K562 (cell line): ENCODE measurements at regions not wholly inside any gene's neighbourhood (a gene's known extent, or its start where the extent isn't known, plus 50 kb on each side); places are given as distances from the start of the nearest gene placed in this dataset.

Experiments
- CHD2 ChIP-seq: IDR thresholded peaks from 2 replicates; pipeline ENCODE4 v1.6.1; 2011; ENCODE audit warnings: low read depth, low read length
- CUX1 ChIP-seq: fragments of 200-800 bp; sonication (Bioruptor generic); IDR thresholded peaks from 2 replicates; pipeline ENCODE4 v1.6.1; 2016; ENCODE audit warnings: missing genetic modification characterization, missing compliant biosample characterization
- ESRRA ChIP-seq: fragments of 450-650 bp; IDR thresholded peaks from 2 replicates; pipeline ENCODE4 v1.6.1; 2014; ENCODE audit warnings: low read depth, mild to moderate bottlenecking, moderate library complexity, borderline replicate concordance
- KDM1A ChIP-seq, 2 experiments: fragments of 450-650 bp; IDR thresholded peaks; 2 replicates each; pipeline ENCODE4 v1.6.1; 2016; ENCODE audit warnings: mild to moderate bottlenecking in 2 of 2
- TAF1 ChIP-seq: IDR thresholded peaks from 2 replicates; pipeline ENCODE4 v1.6.1; 2011; ENCODE audit warnings: mild to moderate bottlenecking, low read length, moderate library complexity; ENCODE audit not compliant: insufficient read depth, control insufficient read depth, severe bottlenecking; ENCODE audit errors: extremely low read depth
- ZNF133 ChIP-seq: fragments of 250-450 bp; sonication (Bioruptor Pico); IDR thresholded peaks from 2 replicates; pipeline ENCODE4 v1.4.0; 2020; ENCODE audit warnings: mild to moderate bottlenecking
- ZNF143 ChIP-seq: sonication (generic); formaldehyde crosslinking; IDR thresholded peaks from 2 replicates; pipeline ENCODE4 v1.9.0; 2022; ENCODE audit warnings: mild to moderate bottlenecking, missing genetic modification reagents
- ZNF639 ChIP-seq, 2 experiments: fragments of 200-800 bp in 1 of 2; sonication (Bioruptor generic) in 1 of 2; sonication (generic) in 1 of 2; formaldehyde crosslinking in 1 of 2; IDR thresholded peaks in 1 of 2; conservative IDR thresholded peaks in 1 of 2; 2 replicates each; pipeline versions ENCODE4 v1.5.0 to v1.6.1; 2016 to 2020; ENCODE audit warnings: missing compliant biosample characterization in 1 of 2, missing genetic modification characterization in 1 of 2, missing genetic modification reagents in 1 of 2

- TF ChIP-seq ZNF143 (CRISPR knock-in tag) (no peak), ZNF639 (CRISPR knock-in tag; conservative IDR thresholded peaks at IDR 0.05 in 1 of 2, IDR thresholded peaks at IDR 0.05 in 1 of 2) (no peak), KDM1A (IDR thresholded peaks at IDR 0.05) (no peak), ZNF133 (CRISPR knock-in tag) (no peak), CUX1 (CRISPR knock-in tag) (no peak), CHD2 (no peak), ESRRA (no peak), TAF1 (no peak)
These were observed 146.8 kb upstream of the SLC38A2 start for GRCh38 chr12:46519407-46519806.
